ENCODE measurements at regions not wholly inside any gene's neighbourhood (a gene's known extent, or its start where the extent isn't known, plus 50 kb on each side); places are given as distances from the start of the nearest gene placed in this dataset.
"Not testable (repeated sequence)": the region's sequence is repeated elsewhere in the genome, so short reads cannot be mapped to it uniquely, and the experiment has no call there.

DNA sequence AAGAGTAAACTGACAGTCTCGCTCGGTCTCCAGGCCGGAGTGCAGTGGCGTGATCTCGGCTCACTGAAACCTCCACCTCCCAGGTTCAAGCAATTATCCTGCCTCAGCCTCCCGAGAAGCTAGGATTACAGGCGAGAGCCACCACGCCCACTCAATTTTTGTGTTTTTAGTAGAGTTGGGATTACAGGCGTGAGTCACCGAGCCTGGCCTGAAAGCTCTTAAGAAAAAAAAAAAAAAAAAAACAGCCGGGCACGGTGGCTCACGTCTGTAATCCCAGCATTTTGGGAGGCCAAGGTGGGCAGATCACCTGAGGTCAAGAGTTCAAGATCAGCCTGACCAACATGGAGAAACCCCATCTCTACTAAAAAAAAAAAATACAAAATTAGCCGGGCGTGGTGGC, 55.3 kb upstream of the THOC2 start:
- DNase-seq = not testable (repeated sequence)

DNA sequence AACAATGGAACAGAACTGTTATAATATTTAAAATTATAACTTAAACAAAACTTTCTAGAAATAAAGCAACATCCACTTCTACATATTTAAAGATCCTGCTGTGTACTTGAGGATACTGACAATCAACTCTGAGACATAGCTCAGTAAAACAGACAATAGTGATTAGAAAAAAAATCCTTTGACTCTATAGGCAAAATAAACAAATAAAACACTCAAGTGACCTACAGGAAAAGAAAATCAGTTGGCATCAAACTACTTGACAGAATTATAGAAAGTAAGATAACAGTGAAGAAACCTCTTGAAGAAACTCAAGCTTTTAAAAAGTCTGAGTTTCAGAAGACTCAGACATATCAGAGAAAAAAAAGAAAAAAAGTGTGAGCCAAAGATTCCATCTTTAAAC, 55.9 kb upstream of the THOC2 start:
- no peak for DNase-seq

DNA sequence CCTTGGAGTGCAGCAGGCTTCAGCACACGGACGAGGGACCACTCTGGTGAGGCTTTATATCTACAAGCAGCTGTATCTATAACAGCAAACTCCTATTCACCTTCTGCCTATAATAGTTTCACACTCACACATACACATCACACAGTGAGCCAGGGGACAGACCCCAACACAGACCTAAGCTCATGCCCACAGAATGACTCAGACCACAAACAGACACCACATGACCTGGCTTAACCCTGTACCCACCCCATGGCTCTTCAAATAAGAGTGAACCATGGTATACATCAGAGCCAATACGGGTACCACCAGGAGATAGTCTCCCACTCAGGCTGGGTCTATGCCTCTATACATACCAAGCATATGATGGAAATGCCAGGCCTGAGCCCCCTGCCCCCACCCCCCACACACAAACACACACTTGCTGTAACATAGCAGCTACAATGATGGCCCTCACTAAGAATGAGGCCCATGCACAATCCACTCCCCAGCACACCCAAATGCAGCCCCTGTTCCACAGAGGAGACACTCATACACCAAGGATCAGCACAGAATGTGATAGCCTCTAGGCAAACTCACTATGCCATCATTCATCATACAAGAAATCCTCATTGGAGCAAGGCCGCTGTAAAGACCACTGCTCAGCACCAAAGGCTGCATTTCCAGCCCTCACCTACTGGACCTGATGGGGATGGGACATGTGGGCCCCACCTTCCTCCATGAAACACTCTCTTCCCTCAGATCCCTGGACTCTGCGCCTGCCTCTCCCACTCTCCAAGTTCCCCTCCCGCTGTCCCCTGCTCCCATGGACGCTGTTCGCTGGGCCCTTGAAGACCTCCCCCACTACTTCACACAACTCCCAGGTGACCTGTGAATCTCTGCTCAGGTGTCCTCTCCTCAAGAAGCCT, 62.1 kb upstream of the XIAP start:
- DNase-seq = no peak

DNA sequence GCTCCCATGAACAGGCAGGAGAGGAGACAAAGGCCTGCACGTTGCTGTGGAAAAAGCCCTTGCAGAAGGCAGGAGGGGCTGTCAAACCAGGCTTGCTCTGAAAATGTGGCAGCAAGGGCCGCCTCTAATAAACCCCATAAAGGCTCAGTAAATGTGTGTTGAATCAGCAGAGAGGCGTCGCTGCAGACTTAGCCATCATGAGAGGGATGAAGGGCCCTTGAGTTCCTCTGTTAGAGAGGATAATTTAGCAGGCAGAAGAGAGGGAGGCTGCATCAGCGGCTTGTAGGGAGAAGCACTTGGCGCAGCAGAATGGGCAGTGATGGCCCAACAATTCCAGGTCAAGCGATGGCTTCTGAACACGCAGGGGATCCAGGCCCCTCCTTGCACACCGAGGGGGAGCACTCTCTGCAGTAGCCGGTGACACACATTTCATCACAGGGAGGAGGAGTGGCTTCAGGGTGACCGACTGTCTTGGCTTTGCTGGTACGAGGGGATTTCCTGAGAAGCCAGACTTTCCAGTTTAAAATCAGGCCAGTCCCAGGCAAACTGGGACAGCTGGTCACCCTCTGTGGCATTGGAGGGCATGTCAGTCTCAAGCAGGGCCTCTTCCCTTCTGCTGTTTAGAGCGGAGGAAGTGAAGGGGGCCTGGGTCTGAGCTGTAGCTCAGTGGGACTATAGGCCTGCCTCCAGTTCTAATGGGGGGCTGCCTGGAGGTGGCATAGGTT, 61.0 kb upstream of the XIAP start:
- peak; percentile 42 for DNase-seq

DNA sequence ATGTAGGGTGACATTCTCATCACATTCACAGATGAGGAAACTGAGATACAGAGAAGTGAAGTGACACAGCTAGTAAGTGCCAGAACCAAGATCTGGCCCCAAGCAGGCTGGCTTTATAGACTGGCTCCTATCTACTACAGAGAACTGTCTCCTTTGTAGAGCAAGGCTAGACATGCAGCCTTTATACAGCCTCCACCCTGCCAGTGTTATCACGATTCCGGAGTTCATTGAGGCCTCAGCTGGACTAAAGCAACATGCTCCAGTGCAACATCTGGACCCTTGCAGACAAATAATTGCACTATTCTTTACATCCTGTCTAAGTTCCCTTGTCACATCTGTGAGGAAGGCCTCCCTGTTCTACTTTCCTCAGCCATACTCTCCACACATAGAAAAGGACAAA, 58.0 kb upstream of the XIAP start:
- no peak for DNase-seq

DNA sequence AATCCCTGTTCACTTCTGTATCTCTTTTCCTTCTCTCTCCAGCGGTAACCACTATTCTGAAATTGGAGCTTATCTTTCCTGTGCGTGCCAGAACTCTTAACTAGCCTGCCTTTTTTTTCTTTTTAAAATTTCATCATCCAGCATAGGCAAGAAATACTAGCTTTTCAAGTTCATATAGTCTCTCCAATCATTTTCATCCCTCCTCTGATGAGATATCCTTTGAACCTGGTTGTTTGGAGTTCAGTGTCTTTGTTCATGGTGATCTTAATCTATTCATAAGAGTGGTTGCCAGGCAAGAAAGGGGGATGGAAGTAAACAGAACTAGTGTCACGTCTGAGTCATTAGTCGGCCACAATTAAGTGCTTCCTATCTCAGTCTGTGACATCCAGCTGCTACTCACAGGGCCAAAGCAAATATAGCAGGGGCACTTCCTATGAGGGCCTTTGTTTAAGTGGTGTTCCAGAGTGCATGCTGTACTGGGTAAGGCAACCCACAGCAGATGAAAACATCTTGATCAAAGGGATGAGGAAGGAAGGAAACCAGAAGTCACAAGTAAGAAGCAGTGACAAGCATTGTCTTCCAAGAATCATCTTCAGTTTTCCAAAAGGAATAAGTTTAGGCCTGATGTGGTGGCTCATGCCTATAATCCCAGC, 56.4 kb upstream of the XIAP start:
- peak; percentile 42 for DNase-seq

DNA sequence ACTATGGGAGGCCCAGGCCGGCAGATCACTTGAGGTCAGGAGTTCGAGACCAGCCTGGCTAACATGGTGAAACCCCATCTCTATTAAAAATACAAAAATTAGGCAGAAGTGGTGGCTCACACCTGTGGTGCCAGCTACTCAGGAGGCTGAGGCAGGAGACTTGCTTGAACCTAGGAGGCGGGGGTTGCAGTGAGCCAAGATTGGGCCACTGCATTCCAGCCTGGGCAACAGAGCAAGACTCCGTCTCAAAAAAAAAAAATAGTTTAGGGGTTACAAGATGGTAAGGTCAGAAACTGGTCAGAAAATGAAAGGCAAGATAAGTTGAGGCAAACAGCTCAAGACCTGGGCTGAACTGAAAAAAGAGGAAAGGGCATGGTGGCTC, 55.9 kb upstream of the XIAP start:
- DNase-seq = not testable (repeated sequence)

DNA sequence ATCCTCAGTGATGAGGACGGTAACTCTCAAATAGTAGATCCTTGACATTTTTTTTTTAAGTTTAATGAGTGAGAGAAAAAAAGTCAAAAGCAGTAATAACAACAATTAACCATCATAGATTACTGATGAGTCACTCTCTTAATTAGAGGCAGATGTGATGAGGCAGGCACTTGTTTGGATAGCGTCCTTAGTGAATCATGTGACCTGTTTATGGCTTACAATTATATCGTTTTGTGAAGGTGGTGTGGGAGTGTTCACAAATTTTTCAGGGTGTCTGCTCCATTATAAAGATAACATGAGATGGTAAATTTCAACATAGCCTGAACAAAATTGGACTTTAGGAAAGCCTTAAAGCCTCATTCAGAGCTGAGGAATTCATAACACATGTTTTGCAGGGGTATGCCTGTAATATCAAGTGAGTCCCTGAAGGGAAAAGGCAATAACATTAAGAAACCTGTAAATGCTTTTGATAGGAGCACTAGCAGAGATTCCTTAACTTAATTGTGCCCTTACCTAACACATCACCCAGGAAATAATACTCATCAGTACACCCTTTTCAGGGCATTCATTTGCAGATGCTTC, 51.9 kb upstream of the XIAP start:
- DNase-seq = no peak

DNA sequence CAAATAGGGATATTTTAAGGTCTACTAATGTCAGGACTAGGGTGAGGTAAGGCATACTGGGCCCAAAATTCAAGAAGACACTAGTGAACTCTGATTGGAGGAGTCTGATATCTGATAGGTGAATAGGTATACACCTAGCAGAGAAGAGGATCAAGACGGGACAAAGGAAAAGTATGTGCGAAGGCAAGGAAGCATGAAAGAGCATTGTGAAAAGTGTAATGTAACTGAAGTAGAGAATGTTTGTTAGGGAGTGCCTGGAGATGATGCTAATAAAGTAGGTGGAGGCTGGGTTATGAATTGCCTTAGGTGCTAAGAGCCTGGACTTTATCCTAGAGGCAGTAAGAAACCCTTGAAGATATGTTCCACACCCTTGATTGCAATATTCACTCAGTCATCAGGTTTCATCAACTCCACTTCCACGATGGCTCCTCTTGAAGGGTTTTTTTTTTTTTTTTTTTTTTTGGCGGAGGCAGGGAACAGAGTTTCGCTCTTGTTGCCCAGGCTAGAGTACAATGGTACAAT, 49.9 kb upstream of the XIAP start:
- DNase-seq = no peak

All from NCI-H524 treated with DMSO at 0.1 percent for 48 hours (cell line).